ENCODE measurements at regions not wholly inside any gene's neighbourhood (a gene's known extent, or its start where the extent isn't known, plus 50 kb on each side); places are given as distances from the start of the nearest gene placed in this dataset.

- DNase-seq (ENCODE audit: low spot score): no peak
Measured at GRCh38 chr18:44590956-44591670, 89.6 kb upstream of the SETBP1 start.

- DNase-seq (ENCODE audit: low spot score): no peak
Measured at GRCh38 chr18:44592639-44593038, 88.0 kb upstream of the SETBP1 start.

GRCh38 chr18:44594799-44595467, 85.8 kb upstream of the SETBP1 start:
- no peak for DNase-seq (ENCODE audit: low spot score)

- no peak for DNase-seq (ENCODE audit: low spot score)
Measured at GRCh38 chr18:44597797-44598196, 82.9 kb upstream of the SETBP1 start.

GRCh38 chr18:44598514-44598913, 82.2 kb upstream of the SETBP1 start:
- DNase-seq (ENCODE audit: low spot score): no peak

- DNase-seq (ENCODE audit: low spot score): peak; percentile 84
Measured at GRCh38 chr18:44599412-44599811, 81.3 kb upstream of the SETBP1 start.

- no peak for DNase-seq (ENCODE audit: low spot score)
Measured at GRCh38 chr18:44601447-44601846, 79.2 kb upstream of the SETBP1 start.

- DNase-seq (ENCODE audit: low spot score): no peak
Measured at GRCh38 chr18:44602380-44602779, 78.3 kb upstream of the SETBP1 start.

- DNase-seq (ENCODE audit: low spot score): no peak
Measured at GRCh38 chr18:44602845-44603244, 77.8 kb upstream of the SETBP1 start.

GRCh38 chr18:44609181-44609941, 71.3 kb upstream of the SETBP1 start:
- no peak for DNase-seq (ENCODE audit: low spot score)

GRCh38 chr18:44620812-44621211, 59.9 kb upstream of the SETBP1 start:
- DNase-seq (ENCODE audit: low spot score): no peak

GRCh38 chr18:44624052-44624451, 56.6 kb upstream of the SETBP1 start:
- DNase-seq (ENCODE audit: low spot score): no peak

GRCh38 chr18:44625386-44625785, 55.3 kb upstream of the SETBP1 start:
- DNase-seq (ENCODE audit: low spot score): no peak

GRCh38 chr18:44626236-44626635, 54.5 kb upstream of the SETBP1 start:
- no peak for DNase-seq (ENCODE audit: low spot score)

- no peak for DNase-seq (ENCODE audit: low spot score)
Measured at GRCh38 chr18:44626807-44627206, 53.9 kb upstream of the SETBP1 start.

GRCh38 chr18:44627280-44627679, 53.4 kb upstream of the SETBP1 start:
- no peak for DNase-seq (ENCODE audit: low spot score)

- no peak for DNase-seq (ENCODE audit: low spot score)
Measured at GRCh38 chr18:44629406-44629805, 51.3 kb upstream of the SETBP1 start.

- no peak for DNase-seq (ENCODE audit: low spot score)
Measured at GRCh38 chr18:44630118-44630517, 50.6 kb upstream of the SETBP1 start.
